ENCODE measurements at regions not wholly inside any gene's neighbourhood (a gene's known extent, or its start where the extent isn't known, plus 50 kb on each side); places are given as distances from the start of the nearest gene placed in this dataset.

DNA sequence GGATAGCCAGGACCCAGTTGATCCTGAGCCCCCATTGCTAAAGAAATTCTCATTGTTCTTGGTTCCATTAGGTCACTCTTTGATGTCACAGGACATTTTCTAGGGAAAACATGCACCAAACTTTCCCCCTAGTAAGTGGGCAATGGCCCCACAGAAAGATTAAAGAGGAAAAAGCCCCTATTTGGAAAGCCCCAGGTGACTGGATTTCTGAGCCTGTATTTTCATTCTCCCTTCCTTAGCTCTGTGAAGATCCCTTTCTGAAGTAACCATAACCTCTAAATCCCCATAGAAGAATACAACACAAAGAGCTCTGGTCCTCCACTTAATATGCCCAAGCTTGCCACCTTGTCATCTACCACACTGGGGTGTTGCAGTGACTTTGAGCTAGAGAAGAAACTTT, 232.3 kb upstream of the FGGY start:
- Histone ChIP-seq H3K4me1 (ENCODE audit: insufficient read depth, low read length, poor library complexity, severe bottlenecking) (peaks cover 17% of the 10 kb centered on the region), H3K27me3 (replicated peaks; ENCODE audit: insufficient read depth, low read depth, low read length, poor library complexity) (no peaks in the 10 kb centered on the region), H3K27ac (ENCODE audit: low read depth, low read length, poor library complexity, severe bottlenecking) (no peak overlapping the region), H3K4me3 (ENCODE audit: low read depth, low read length, poor library complexity, severe bottlenecking) (no peak overlapping the region), H3K9me3 (ENCODE audit: low read depth, low read length, poor library complexity, severe bottlenecking) (no peaks in the 10 kb centered on the region), H3K36me3 (ENCODE audit: insufficient read depth, low read length, poor library complexity, severe bottlenecking) (no peaks in the 10 kb centered on the region)
- ChIA-PET POLR2A (ENCODE audit: low non-redundant PET) (interaction anchor here (0.7 kb wide), 1 partner anchor 17 kb away, joined by 4 read pairs; no protein-coding TSS in a partner anchor), CTCF (no interaction called here)
- intact Hi-C loops (cut with micrococcal nuclease; ENCODE audit: unreplicated experiment): no loop called here
- BruUV-seq (replicated peaks): no TSS peak
- DNase-seq (ENCODE audit: low spot score): no peak
- no peak for TF ChIP-seq EZH2 (IDR thresholded peaks at IDR 0.05; ENCODE audit: borderline replicate concordance, low read depth, low read length, poor library complexity, severe bottlenecking)
- TF ChIP-seq, protein P1, sequence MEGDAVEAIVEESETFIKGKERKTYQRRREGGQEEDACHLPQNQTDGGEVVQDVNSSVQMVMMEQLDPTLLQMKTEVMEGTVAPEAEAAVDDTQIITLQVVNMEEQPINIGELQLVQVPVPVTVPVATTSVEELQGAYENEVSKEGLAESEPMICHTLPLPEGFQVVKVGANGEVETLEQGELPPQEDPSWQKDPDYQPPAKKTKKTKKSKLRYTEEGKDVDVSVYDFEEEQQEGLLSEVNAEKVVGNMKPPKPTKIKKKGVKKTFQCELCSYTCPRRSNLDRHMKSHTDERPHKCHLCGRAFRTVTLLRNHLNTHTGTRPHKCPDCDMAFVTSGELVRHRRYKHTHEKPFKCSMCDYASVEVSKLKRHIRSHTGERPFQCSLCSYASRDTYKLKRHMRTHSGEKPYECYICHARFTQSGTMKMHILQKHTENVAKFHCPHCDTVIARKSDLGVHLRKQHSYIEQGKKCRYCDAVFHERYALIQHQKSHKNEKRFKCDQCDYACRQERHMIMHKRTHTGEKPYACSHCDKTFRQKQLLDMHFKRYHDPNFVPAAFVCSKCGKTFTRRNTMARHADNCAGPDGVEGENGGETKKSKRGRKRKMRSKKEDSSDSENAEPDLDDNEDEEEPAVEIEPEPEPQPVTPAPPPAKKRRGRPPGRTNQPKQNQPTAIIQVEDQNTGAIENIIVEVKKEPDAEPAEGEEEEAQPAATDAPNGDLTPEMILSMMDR (conservative IDR thresholded peaks at IDR 0.05; ENCODE audit: low read depth, low read length): no peak

DNA sequence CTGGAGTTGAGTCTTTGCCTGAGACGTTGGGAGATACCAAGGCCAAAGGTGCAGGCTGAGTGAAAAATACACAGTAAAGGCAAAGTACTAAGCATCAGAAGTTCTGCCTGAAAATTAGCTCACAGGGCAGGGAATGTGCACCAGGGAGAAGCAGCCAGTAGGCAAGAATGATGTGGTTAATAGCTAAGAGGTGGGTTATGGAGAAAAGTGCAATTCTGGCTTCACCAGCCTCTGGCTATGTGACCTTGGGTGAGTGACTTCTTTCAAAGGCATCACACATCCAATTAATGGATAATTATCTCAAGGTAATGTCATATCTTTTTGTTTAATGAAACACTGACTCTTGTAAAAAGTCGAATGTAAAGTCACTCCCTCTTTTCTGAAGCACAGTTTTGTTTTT, 230.7 kb upstream of the FGGY start:
- TF ChIP-seq, protein P1 (conservative IDR thresholded peaks at IDR 0.05; ENCODE audit: low read depth, low read length): no peak
- TF ChIP-seq EZH2 (IDR thresholded peaks at IDR 0.05; ENCODE audit: borderline replicate concordance, low read depth, low read length, poor library complexity, severe bottlenecking): no peak
- Histone ChIP-seq H3K4me3 (ENCODE audit: low read depth, low read length, poor library complexity, severe bottlenecking) (no peak overlapping the region), H3K9me3 (ENCODE audit: low read depth, low read length, poor library complexity, severe bottlenecking) (no peaks in the 10 kb centered on the region), H3K27ac (ENCODE audit: low read depth, low read length, poor library complexity, severe bottlenecking) (no peak overlapping the region), H3K36me3 (ENCODE audit: insufficient read depth, low read length, poor library complexity, severe bottlenecking) (no peaks in the 10 kb centered on the region), H3K27me3 (replicated peaks; ENCODE audit: insufficient read depth, low read depth, low read length, poor library complexity) (no peaks in the 10 kb centered on the region), H3K4me1 (ENCODE audit: insufficient read depth, low read length, poor library complexity, severe bottlenecking) (peaks cover 24% of the 10 kb centered on the region)
- POLR2A ChIA-PET (ENCODE audit: low non-redundant PET): no interaction called here
- CTCF ChIA-PET: no interaction called here
- no peak for DNase-seq (ENCODE audit: low spot score)
- intact Hi-C loops (cut with micrococcal nuclease; ENCODE audit: unreplicated experiment): no loop called here
- no TSS peak for BruUV-seq (replicated peaks)

DNA sequence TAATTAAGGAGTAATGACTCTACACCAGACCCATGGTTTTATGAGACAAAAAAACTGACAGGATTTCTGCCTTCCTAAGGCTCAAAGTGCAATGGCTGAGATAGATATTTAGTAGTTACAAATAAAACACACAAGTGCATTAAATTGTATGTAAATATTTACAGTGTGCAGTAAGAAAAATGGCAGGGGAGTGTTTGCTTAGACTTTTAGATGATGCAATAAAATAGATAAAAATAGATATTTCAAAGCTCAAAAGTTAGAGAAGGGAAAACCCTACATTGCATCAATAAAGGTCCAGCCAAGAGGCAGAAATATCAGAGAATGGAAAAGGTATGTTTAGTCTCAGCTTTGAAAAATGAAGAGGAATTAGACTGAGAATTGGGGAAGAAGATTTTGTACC, 226.3 kb upstream of the FGGY start:
- no TSS peak for BruUV-seq (replicated peaks)
- CTCF ChIA-PET: no interaction called here
- POLR2A ChIA-PET (ENCODE audit: low non-redundant PET): no interaction called here

More for the DNA sequence above, 226.3 kb upstream of the FGGY start:
- no peak for TF ChIP-seq EZH2 (IDR thresholded peaks at IDR 0.05; ENCODE audit: borderline replicate concordance, low read depth, low read length, poor library complexity, severe bottlenecking)
- TF ChIP-seq, protein P1 (conservative IDR thresholded peaks at IDR 0.05; ENCODE audit: low read depth, low read length): no peak
- Histone ChIP-seq H3K27me3 (replicated peaks; ENCODE audit: insufficient read depth, low read depth, low read length, poor library complexity) (no peaks in the 10 kb centered on the region), H3K4me3 (ENCODE audit: low read depth, low read length, poor library complexity, severe bottlenecking) (no peak overlapping the region), H3K4me1 (ENCODE audit: insufficient read depth, low read length, poor library complexity, severe bottlenecking) (peaks cover 25% of the 10 kb centered on the region), H3K27ac (ENCODE audit: low read depth, low read length, poor library complexity, severe bottlenecking) (no peak overlapping the region), H3K9me3 (ENCODE audit: low read depth, low read length, poor library complexity, severe bottlenecking) (no peaks in the 10 kb centered on the region), H3K36me3 (ENCODE audit: insufficient read depth, low read length, poor library complexity, severe bottlenecking) (no peaks in the 10 kb centered on the region)
- no peak for DNase-seq (ENCODE audit: low spot score)
- intact Hi-C loops (cut with micrococcal nuclease; ENCODE audit: unreplicated experiment): loop anchor here (5.0 to 10.0 kb wide), 3 partner anchors 62 to 627 kb away; no protein-coding TSS in a partner anchor

Data from A673 (cell line).